ENCODE measurements at regions not wholly inside any gene's neighbourhood (a gene's known extent, or its start where the extent isn't known, plus 50 kb on each side); places are given as distances from the start of the nearest gene placed in this dataset.

DNA sequence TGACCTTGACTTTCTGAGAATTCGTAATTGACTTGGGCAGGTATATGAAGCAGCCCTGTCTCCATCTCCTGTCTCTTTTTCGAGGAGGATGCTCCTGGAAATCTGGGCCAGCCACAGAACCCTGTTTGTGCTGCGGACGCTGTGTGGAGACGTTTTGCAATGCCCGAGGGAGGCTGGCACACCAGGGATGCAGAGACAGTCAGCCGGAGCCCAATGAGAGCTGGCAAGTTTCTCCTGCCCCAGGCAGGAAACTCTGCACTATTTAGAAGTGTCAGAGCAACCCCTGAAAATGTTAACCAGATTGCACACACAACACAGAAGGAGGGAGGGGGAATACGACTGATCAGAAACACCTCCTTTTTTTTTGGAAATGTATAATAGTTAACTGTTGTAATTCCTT is 103.2 kb upstream of the DYRK2 start:
- TF ChIP-seq, protein P1, sequence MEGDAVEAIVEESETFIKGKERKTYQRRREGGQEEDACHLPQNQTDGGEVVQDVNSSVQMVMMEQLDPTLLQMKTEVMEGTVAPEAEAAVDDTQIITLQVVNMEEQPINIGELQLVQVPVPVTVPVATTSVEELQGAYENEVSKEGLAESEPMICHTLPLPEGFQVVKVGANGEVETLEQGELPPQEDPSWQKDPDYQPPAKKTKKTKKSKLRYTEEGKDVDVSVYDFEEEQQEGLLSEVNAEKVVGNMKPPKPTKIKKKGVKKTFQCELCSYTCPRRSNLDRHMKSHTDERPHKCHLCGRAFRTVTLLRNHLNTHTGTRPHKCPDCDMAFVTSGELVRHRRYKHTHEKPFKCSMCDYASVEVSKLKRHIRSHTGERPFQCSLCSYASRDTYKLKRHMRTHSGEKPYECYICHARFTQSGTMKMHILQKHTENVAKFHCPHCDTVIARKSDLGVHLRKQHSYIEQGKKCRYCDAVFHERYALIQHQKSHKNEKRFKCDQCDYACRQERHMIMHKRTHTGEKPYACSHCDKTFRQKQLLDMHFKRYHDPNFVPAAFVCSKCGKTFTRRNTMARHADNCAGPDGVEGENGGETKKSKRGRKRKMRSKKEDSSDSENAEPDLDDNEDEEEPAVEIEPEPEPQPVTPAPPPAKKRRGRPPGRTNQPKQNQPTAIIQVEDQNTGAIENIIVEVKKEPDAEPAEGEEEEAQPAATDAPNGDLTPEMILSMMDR (IDR thresholded peaks at IDR 0.05; ENCODE audit: insufficient read depth, low read length, poor library complexity, severe bottlenecking): no peak
- no peak for TF ChIP-seq EZH2phosphoT487 (conservative IDR thresholded peaks at IDR 0.05; ENCODE audit: low read length)
